ENCODE measurements at regions not wholly inside any gene's neighbourhood (a gene's known extent, or its start where the extent isn't known, plus 50 kb on each side); places are given as distances from the start of the nearest gene placed in this dataset. TPM values are rescaled to one million over a fixed set of nuclear protein-coding genes. Genes with fewer than 3 reads are reported as not detected.

GRCh38 chr18:47321815-47322214 lies 70.4 kb upstream of the SKOR2 start:
- Mint-ChIP-seq H3K4me3 (no peak overlapping the region), H3K27me3 (ENCODE audit: insufficient read depth) (peaks cover 8% of the 10 kb centered on the region), H3K4me1 (ENCODE audit: low read depth) (peaks cover 8% of the 10 kb centered on the region; the same call in 1 of the 2 replicates), H3K9me3 (peaks cover 17% of the 10 kb centered on the region), H3K36me3 (ENCODE audit: low read depth) (no peaks in the 10 kb centered on the region; the same call in 1 of the 2 replicates), H3K27ac (no peak overlapping the region)
- no peak for DNase-seq
- TF ChIP-seq CTCF (IDR thresholded peaks at IDR 0.05), result no peak

GRCh38 chr18:47317824-47318508 lies 66.5 kb upstream of the SKOR2 start:
- H3K4me1 Mint-ChIP-seq (ENCODE audit: low read depth), result peaks cover 2% of the 10 kb centered on the region; the same call in 1 of the 2 replicates
- no peak for DNase-seq
- H3K27ac Mint-ChIP-seq, result no peak overlapping the region
- peaks cover 6% of the 10 kb centered on the region for H3K27me3 Mint-ChIP-seq (ENCODE audit: insufficient read depth)
- H3K36me3 Mint-ChIP-seq (ENCODE audit: low read depth), result no peaks in the 10 kb centered on the region
- no peak overlapping the region for H3K4me3 Mint-ChIP-seq
- no peak for TF ChIP-seq CTCF (IDR thresholded peaks at IDR 0.05)
- H3K9me3 Mint-ChIP-seq, result peaks cover 5% of the 10 kb centered on the region

- DNase-seq, result no peak
- H3K27ac Mint-ChIP-seq, result no peak overlapping the region
- TF ChIP-seq CTCF (IDR thresholded peaks at IDR 0.05), result no peak
- no peaks in the 10 kb centered on the region for H3K36me3 Mint-ChIP-seq (ENCODE audit: low read depth)
- no peak overlapping the region for H3K4me3 Mint-ChIP-seq
- no peaks in the 10 kb centered on the region for H3K4me1 Mint-ChIP-seq (ENCODE audit: low read depth)
- peaks cover 6% of the 10 kb centered on the region for H3K27me3 Mint-ChIP-seq (ENCODE audit: insufficient read depth)
- H3K9me3 Mint-ChIP-seq, result peaks cover 5% of the 10 kb centered on the region
Observed at GRCh38 chr18:47316924-47317323, 65.5 kb upstream of the SKOR2 start.

GRCh38 chr18:47313901-47314300 lies 62.4 kb upstream of the SKOR2 start:
- H3K4me1 Mint-ChIP-seq (ENCODE audit: low read depth), result no peaks in the 10 kb centered on the region
- H3K27ac Mint-ChIP-seq, result no peak overlapping the region
- no peak for DNase-seq
- no peak for TF ChIP-seq CTCF (IDR thresholded peaks at IDR 0.05)
- H3K36me3 Mint-ChIP-seq (ENCODE audit: low read depth), result no peaks in the 10 kb centered on the region
- no peak overlapping the region for H3K4me3 Mint-ChIP-seq
- H3K9me3 Mint-ChIP-seq, result peaks cover 10% of the 10 kb centered on the region
- H3K27me3 Mint-ChIP-seq (ENCODE audit: insufficient read depth), result peaks cover 6% of the 10 kb centered on the region

GRCh38 chr18:47311585-47311984 lies 60.1 kb upstream of the SKOR2 start:
- Mint-ChIP-seq H3K9me3 (peaks cover 5% of the 10 kb centered on the region; the same call in 1 of the 2 replicates), H3K36me3 (ENCODE audit: low read depth) (no peaks in the 10 kb centered on the region), H3K27ac (no peak overlapping the region), H3K4me1 (ENCODE audit: low read depth) (no peaks in the 10 kb centered on the region), H3K27me3 (ENCODE audit: insufficient read depth) (peaks cover 2% of the 10 kb centered on the region), H3K4me3 (no peak overlapping the region)
- TF ChIP-seq CTCF (IDR thresholded peaks at IDR 0.05), result no peak
- DNase-seq, result no peak

Small RNA genes in the stretch of these regions (microRNA-seq; reads per million reads assigned to microRNA genes)
- gene MIR4527, result not detected

Measured in HFFc6 (cell line).